GM23338 (cell line): ENCODE measurements at regions not wholly inside any gene's neighbourhood (a gene's known extent, or its start where the extent isn't known, plus 50 kb on each side); places are given as distances from the start of the nearest gene placed in this dataset.
A peak's percentile ranks its signal among the peaks of the same experiment; 100 is the strongest.

Experiments used
- ATAC-seq: fragments of 200-7000 bp; cut with Tn5 transposase; 3 replicates; pipeline ENCODE4 v1.9.1; 2020
- DNase-seq: peaks from one replicate; pipeline ENCODE4 v3.0.0-alpha.2; 2015; ENCODE audit warnings: low spot score
- H2AFZ ChIP-seq: fragments of 200-600 bp; sonication (generic); 2 replicates; pipeline ENCODE4 v1.8.0; 2016; ENCODE audit warnings: antibody characterized with exemption, mild to moderate bottlenecking, moderate library complexity
- H3F3A ChIP-seq: fragments of 200-600 bp; sonication (generic); replicated peaks from 2 replicates; pipeline ENCODE4 v1.8.0; 2017; ENCODE audit warnings: antibody characterized with exemption, mixed run types, low read depth
- H3K27ac ChIP-seq: fragments of 200-600 bp; sonication (generic); 2 replicates; pipeline ENCODE4 v1.6.1; 2016; ENCODE audit warnings: low read depth
- H3K27me3 ChIP-seq: fragments of 200-600 bp; sonication (generic); 2 replicates; pipeline ENCODE4 v1.8.0; 2016; ENCODE audit warnings: mild to moderate bottlenecking, mixed run types, moderate library complexity; ENCODE audit not compliant: insufficient read depth
- H3K36me3 ChIP-seq: fragments of 200-600 bp; sonication (generic); 2 replicates; pipeline ENCODE4 v1.8.0; 2016; ENCODE audit warnings: mild to moderate bottlenecking; ENCODE audit not compliant: insufficient read depth
- H3K4me1 ChIP-seq: fragments of 200-600 bp; sonication (generic); 2 replicates; pipeline ENCODE4 v1.8.0; 2016; ENCODE audit warnings: mild to moderate bottlenecking, moderate library complexity; ENCODE audit not compliant: insufficient read depth
- H3K4me2 ChIP-seq: fragments of 200-600 bp; sonication (generic); 2 replicates; pipeline ENCODE4 v1.7.1; 2017; ENCODE audit warnings: mixed run types
- H3K4me3 ChIP-seq: fragments of 200-600 bp; sonication (generic); 2 replicates; pipeline ENCODE4 v1.6.1; 2016; ENCODE audit warnings: mixed run types
- H3K79me2 ChIP-seq: fragments of 200-600 bp; sonication (generic); replicated peaks from 2 replicates; pipeline ENCODE4 v1.8.0; 2017; ENCODE audit warnings: mild to moderate bottlenecking; ENCODE audit not compliant: insufficient read depth
- H3K9me2 ChIP-seq: fragments of 200-600 bp; sonication (generic); 2 replicates; pipeline ENCODE4 v1.8.0; 2017; ENCODE audit not compliant: insufficient read depth
- H4K20me1 ChIP-seq: fragments of 200-600 bp; sonication (generic); replicated peaks from 2 replicates; pipeline ENCODE4 v1.8.0; 2017; ENCODE audit warnings: mild to moderate bottlenecking; ENCODE audit not compliant: insufficient read depth
- H3K27ac Mint-ChIP-seq: 2 replicates; pipeline ENCODE4 v1.8.0; 2020; ENCODE audit warnings: inconsistent platforms, mild to moderate bottlenecking, moderate library complexity, mixed read lengths
- H3K27me3 Mint-ChIP-seq: 3 replicates; pipeline ENCODE4 v1.8.0; 2022; ENCODE audit warnings: low read depth, mild to moderate bottlenecking, moderate library complexity, mixed read lengths, inconsistent platforms; ENCODE audit not compliant: insufficient read depth, poor library complexity
- H3K36me3 Mint-ChIP-seq: 3 replicates; pipeline ENCODE4 v1.8.0; 2021; ENCODE audit warnings: low read depth, mild to moderate bottlenecking, inconsistent platforms, moderate library complexity, mixed read lengths
- H3K4me1 Mint-ChIP-seq: 3 replicates; pipeline ENCODE4 v1.8.0; 2020; ENCODE audit warnings: mild to moderate bottlenecking, inconsistent platforms, mixed read lengths
- H3K4me3 Mint-ChIP-seq: 3 replicates; pipeline ENCODE4 v1.8.0; 2021; ENCODE audit warnings: moderate library complexity, mild to moderate bottlenecking, inconsistent platforms, mixed read lengths
- H3K9me3 Mint-ChIP-seq: 3 replicates; pipeline ENCODE4 v1.8.0; 2020; ENCODE audit warnings: moderate library complexity, mild to moderate bottlenecking, inconsistent platforms, mixed read lengths
- CREB1 ChIP-seq: fragments of 250-450 bp; sonication (Bioruptor Pico); IDR thresholded peaks from 2 replicates; pipeline ENCODE4 v1.5.0; 2020; ENCODE audit warnings: low read depth, mild to moderate bottlenecking, moderate library complexity
- EZH2 ChIP-seq: fragments of 200-600 bp; sonication (generic); IDR thresholded peaks from one replicate; pipeline ENCODE4 v1.8.0; 2017; ENCODE audit warnings: antibody characterized with exemption, mild to moderate bottlenecking, low read depth; ENCODE audit not compliant: unreplicated experiment
- EZH2phosphoT487 ChIP-seq: fragments of 200-600 bp; sonication (generic); IDR thresholded peaks from one replicate; pipeline ENCODE4 v1.8.1; 2018; ENCODE audit warnings: antibody characterized with exemption; ENCODE audit not compliant: unreplicated experiment
- NANOG ChIP-seq: IDR thresholded peaks from 2 replicates; pipeline ENCODE4 v1.6.1; 2016; ENCODE audit warnings: antibody characterized with exemption, borderline replicate concordance
- POLR2AphosphoS5 ChIP-seq: IDR thresholded peaks from 2 replicates; pipeline ENCODE4 v1.6.1; 2016; ENCODE audit warnings: antibody characterized with exemption, low read depth
- STAT1 ChIP-seq: IDR thresholded peaks from one replicate; pipeline ENCODE4 v1.6.1; 2016; ENCODE audit warnings: antibody characterized with exemption; ENCODE audit not compliant: unreplicated experiment
- TF ChIP-seq, protein P1 (sequence below): fragments of 250-450 bp; sonication (Bioruptor Pico); IDR thresholded peaks from 2 replicates; pipeline ENCODE4 v1.5.0; 2020; ENCODE audit warnings: mild to moderate bottlenecking, moderate library complexity

DNA sequence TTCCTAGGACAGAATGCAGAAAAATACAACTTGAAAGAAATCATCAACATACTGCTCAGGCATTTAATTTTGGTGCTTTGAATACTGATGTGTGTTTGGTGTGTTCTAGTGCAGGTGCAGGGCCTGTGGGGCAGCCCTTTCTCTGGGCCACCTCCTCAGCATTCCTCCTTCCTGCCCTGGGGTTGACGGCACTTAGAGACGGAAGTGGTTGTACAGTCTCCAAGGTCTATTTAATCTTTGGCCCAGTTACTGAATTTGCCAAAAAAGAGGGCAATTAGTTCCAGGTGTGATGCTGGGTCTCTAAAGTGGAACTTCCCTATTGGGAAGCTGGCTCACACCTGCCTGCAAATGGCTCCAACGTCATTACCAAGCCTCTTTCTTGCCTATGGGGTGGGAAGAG, 269.0 kb downstream of the SH3GL2 start (continued):
- TF ChIP-seq STAT1 (no peak), POLR2AphosphoS5 (no peak), EZH2phosphoT487 (no peak), NANOG (no peak)

DNA sequence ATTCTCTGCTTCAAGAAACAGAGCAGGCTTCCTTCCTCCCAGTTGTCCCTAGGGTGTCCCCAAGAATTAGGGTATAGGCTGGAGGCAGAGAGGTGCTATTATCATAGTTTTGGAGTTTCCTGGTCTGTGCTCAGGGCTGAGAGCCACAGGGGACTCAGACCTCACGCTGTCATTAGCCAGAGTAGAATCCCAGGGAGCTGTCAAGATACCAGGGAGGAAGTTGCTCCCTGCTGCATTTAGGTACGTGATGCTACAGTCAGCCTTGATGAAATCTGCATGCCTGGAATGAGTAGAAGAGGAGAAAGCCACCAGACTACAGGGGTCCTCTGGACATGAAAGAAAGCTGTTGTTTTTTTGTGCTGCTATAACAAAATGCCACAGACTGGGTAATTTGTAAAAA, 273.2 kb downstream of the SH3GL2 start:
- H3K27ac Mint-ChIP-seq = no peak overlapping the region
- no peak overlapping the region for H3K27ac ChIP-seq
- H3K4me3 Mint-ChIP-seq = no peak overlapping the region
- H3K27me3 ChIP-seq = no peaks in the 10 kb centered on the region
- no peaks in the 10 kb centered on the region for H3K9me3 Mint-ChIP-seq
- H3K9me2 ChIP-seq = no peaks in the 10 kb centered on the region
- peaks cover 2% of the 10 kb centered on the region for H3K27me3 Mint-ChIP-seq
- H3K4me1 ChIP-seq = no peaks in the 10 kb centered on the region
- no peak overlapping the region for H3K4me3 ChIP-seq
- no peaks in the 10 kb centered on the region for H3K36me3 Mint-ChIP-seq
- H3K4me1 Mint-ChIP-seq = peaks cover 10% of the 10 kb centered on the region
- no peaks in the 10 kb centered on the region for H3K79me2 ChIP-seq
- H2AFZ ChIP-seq = no peak overlapping the region
- peak; percentile 69 for ATAC-seq
- TF ChIP-seq, protein P1, sequence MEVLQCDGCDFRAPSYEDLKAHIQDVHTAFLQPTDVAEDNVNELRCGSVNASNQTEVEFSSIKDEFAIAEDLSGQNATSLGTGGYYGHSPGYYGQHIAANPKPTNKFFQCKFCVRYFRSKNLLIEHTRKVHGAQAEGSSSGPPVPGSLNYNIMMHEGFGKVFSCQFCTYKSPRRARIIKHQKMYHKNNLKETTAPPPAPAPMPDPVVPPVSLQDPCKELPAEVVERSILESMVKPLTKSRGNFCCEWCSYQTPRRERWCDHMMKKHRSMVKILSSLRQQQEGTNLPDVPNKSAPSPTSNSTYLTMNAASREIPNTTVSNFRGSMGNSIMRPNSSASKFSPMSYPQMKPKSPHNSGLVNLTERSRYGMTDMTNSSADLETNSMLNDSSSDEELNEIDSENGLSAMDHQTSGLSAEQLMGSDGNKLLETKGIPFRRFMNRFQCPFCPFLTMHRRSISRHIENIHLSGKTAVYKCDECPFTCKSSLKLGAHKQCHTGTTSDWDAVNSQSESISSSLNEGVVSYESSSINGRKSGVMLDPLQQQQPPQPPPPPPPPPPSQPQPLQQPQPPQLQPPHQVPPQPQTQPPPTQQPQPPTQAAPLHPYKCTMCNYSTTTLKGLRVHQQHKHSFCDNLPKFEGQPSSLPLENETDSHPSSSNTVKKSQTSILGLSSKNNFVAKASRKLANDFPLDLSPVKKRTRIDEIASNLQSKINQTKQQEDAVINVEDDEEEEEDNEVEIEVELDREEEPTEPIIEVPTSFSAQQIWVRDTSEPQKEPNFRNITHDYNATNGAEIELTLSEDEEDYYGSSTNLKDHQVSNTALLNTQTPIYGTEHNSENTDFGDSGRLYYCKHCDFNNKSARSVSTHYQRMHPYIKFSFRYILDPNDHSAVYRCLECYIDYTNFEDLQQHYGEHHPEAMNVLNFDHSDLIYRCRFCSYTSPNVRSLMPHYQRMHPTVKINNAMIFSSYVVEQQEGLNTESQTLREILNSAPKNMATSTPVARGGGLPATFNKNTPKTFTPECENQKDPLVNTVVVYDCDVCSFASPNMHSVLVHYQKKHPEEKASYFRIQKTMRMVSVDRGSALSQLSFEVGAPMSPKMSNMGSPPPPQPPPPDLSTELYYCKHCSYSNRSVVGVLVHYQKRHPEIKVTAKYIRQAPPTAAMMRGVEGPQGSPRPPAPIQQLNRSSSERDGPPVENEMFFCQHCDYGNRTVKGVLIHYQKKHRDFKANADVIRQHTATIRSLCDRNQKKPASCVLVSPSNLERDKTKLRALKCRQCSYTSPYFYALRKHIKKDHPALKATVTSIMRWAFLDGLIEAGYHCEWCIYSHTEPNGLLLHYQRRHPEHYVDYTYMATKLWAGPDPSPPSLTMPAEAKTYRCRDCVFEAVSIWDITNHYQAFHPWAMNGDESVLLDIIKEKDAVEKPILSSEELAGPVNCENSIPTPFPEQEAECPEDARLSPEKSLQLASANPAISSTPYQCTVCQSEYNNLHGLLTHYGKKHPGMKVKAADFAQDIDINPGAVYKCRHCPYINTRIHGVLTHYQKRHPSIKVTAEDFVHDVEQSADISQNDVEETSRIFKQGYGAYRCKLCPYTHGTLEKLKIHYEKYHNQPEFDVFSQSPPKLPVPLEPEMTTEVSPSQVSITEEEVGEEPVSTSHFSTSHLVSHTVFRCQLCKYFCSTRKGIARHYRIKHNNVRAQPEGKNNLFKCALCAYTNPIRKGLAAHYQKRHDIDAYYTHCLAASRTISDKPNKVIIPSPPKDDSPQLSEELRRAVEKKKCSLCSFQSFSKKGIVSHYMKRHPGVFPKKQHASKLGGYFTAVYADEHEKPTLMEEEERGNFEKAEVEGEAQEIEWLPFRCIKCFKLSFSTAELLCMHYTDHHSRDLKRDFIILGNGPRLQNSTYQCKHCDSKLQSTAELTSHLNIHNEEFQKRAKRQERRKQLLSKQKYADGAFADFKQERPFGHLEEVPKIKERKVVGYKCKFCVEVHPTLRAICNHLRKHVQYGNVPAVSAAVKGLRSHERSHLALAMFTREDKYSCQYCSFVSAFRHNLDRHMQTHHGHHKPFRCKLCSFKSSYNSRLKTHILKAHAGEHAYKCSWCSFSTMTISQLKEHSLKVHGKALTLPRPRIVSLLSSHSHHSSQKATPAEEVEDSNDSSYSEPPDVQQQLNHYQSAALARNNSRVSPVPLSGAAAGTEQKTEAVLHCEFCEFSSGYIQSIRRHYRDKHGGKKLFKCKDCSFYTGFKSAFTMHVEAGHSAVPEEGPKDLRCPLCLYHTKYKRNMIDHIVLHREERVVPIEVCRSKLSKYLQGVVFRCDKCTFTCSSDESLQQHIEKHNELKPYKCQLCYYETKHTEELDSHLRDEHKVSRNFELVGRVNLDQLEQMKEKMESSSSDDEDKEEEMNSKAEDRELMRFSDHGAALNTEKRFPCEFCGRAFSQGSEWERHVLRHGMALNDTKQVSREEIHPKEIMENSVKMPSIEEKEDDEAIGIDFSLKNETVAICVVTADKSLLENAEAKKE (CRISPR knock-in tag) = no peak
- no peaks in the 10 kb centered on the region for H3F3A ChIP-seq
- no peak overlapping the region for H3K4me2 ChIP-seq
- no peaks in the 10 kb centered on the region for H4K20me1 ChIP-seq
- peak; percentile 6 for DNase-seq
- no peaks in the 10 kb centered on the region for H3K36me3 ChIP-seq

DNA sequence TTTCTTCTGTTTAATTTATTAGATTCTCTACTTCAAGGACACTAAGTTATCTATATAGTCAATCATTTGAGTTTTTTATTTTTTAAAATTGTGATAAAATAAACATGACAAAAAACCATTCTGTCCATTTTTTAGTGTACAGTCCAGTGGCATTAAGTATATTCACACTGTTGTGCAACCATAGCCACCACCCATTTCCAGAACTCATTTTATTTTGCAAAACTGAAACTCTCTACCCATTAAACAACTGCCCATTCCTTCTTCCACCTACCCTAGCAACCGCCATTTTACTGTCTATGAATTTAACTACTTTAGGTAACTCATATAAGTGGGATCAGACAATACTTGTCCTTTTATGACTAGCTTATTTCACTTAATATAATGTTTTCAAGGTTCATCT, 275.6 kb downstream of the SH3GL2 start:
- Mint-ChIP-seq H3K27ac (no peak overlapping the region), H3K27me3 (no peaks in the 10 kb centered on the region), H3K9me3 (no peaks in the 10 kb centered on the region), H3K36me3 (no peaks in the 10 kb centered on the region), H3K4me1 (peaks cover 10% of the 10 kb centered on the region), H3K4me3 (no peak overlapping the region)
- no peak for ATAC-seq
- Histone ChIP-seq H3K79me2 (no peaks in the 10 kb centered on the region), H3K4me3 (no peak overlapping the region), H3K36me3 (no peaks in the 10 kb centered on the region), H3K9me2 (no peaks in the 10 kb centered on the region), H4K20me1 (no peaks in the 10 kb centered on the region), H3K27ac (no peak overlapping the region), H3F3A (no peaks in the 10 kb centered on the region), H3K27me3 (no peaks in the 10 kb centered on the region), H3K4me1 (no peaks in the 10 kb centered on the region), H2AFZ (no peak overlapping the region), H3K4me2 (no peak overlapping the region)
- DNase-seq = no peak
- TF ChIP-seq POLR2AphosphoS5 (no peak), EZH2 (no peak), EZH2phosphoT487 (no peak), CREB1 (CRISPR knock-in tag) (no peak)
